Activated CD8-positive, alpha-beta memory T cell treated with anti-CD3 and anti-CD28 coated beads for 24 hours (primary cell): ENCODE measurements at regions not wholly inside any gene's neighbourhood (a gene's known extent, or its start where the extent isn't known, plus 50 kb on each side); places are given as distances from the start of the nearest gene placed in this dataset.

Source experiments
- DNase-seq: peaks from one replicate; pipeline ENCODE4 v3.0.0-alpha.2; 2020

DNA sequence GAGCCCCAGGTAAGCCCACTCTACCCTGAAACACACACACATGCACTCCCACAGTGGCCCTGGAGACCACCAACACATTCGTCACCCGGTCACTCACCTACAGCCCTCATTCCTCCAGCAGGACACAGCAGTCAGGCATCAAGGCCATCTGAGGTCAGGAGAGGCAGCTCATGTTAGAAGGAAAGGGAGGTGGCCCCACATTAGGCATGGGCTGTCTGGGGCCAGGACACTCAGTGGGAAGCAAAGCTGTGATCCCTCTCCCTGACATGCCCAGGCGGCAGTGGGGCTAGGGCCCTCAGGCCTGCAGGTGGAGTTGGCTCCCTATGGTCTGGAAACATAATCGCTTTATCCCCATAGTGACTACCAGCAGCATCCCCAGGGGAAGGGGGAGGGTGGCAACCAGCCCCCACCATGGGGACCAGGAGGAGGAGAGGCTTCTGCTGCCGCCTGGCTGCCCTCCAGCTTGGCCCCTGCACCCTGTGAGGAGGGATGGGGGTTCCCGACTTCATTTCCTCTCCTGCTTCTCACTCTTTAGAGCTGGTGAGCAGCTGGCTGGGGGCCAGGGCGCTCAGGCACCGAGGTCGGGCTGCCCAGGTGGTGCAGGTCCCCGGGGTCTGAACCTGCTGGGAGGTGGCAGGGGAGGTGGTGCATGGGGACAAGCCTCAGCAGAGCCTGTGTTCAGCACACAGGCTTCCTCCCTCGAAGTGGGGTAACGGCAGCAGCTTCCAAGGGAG, 76.6 kb upstream of the CST7 start:
- DNase-seq = no peak

DNA sequence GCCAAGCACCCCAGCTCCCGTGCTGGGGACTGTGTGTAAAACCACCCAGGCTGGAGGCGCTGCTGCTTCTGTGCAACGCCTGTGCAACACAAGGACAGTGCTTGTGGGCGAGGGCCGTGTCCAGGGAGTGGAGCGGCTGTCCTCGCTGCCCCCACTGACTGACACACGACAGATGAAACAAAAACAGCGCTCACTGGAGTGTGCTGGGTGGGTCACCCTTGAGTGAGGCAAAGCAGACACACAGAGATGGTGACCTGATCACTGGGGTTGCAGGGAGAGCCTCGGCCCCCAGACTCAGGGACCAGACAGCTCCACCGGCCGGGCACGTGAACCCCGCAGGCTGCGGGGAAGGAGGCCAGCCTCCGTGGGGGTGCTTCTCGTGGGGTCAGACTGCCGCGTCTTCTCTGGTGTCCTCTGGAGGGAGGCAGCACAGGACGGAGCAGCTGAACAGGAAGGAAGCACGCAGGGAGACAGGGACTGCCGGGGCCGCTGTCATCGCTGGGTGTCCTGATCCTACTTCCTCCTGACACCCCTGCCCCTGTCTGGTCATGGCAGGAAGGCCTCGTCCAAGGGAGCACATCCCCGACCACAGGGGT, 75.9 kb upstream of the CST7 start:
- no peak for DNase-seq

DNA sequence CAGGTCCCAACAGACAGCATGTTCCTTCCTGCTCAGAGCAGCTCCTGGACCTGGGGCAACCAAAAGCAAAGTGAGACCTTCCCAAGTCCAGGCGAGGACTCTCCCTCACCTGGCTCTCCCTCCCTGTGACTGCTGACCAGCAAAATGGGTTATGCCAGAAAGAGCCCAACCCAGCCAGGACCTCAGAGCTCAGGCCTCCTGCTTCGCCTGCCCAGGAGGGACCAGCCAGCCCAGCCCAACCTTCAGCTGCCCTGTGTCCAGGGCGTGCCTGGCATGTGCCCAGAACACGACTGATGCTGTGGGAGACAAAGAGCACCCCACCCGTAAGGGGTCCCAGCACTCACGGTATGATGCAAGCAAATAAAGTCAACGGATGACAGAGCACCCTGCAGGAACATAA, 74.0 kb upstream of the CST7 start:
- no peak for DNase-seq

DNA sequence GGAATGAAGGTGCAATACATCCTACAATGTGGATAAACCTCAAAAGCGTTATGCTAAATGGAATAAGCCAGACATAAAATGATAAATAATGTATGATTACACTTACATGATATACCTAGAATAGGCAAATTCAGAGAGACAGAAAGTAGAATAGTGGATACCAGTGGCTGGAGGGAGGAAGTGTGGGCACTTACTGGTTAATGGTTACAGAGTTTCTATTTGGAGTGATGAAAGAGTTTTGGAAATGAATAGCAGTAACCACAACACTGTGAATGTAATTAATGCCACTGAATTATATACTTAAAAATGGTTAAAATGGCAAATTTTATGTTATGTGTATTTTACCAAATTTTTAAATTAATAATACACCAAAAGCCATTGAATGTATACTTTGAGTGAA, 71.4 kb upstream of the CST7 start:
- no peak for DNase-seq

DNA sequence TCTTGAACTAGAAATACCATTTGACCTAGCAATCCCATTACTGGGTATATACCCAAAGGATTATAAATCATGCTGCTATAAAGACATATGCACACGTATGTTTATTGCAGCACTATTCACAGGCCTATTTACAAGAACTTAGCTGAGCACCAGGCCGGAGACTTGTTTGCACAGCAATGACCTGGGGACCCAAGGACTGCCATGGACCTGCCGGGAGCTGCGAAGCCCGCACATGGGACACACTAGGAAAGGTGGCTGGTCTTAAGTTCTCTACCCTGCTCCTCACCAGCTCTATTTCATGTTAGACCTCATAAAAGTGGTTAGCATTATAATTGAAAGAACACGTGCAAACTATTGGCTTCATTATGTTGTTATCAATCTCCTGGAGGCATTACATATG, 70.4 kb upstream of the CST7 start:
- DNase-seq = no peak

DNA sequence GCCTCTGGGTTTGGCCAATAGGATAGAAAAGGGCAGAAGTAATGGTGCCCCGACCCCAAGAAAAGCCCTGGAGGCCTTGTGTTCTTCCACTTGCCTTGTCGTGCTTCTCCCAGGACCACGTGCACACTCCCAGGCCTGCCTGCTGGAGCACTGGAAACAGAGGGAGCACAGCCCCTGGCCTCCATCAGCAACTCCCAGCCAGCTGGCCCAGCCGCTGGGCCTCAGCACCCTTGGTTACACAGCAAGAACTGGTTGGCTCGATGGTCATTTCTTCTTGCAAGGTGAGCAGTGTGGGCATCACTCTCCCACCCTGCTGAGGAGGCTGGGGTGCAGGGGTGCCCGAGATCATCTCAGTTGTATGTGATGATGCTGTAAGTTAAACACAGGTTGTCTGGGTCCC, 69.2 kb upstream of the CST7 start:
- DNase-seq = no peak

DNA sequence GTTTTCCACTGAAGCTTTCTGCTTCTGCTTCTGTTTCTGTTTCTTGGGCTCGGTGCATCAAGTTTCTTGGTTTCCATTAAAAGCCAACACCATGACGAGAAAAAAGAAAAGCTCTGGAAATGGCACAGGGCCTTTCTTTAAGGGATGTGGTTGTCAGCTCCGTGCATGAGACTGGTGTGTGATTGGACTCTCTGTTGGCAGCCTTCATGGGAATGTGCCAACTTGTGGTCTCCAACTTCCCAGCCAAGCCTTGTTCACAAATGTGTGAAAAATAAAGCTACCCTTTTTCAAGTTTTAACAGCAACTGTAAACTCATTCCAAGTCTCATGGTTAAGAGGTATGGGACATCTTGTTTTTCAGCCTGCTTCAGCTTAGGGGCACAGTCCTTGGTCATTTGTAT, 68.7 kb upstream of the CST7 start:
- DNase-seq = no peak

DNA sequence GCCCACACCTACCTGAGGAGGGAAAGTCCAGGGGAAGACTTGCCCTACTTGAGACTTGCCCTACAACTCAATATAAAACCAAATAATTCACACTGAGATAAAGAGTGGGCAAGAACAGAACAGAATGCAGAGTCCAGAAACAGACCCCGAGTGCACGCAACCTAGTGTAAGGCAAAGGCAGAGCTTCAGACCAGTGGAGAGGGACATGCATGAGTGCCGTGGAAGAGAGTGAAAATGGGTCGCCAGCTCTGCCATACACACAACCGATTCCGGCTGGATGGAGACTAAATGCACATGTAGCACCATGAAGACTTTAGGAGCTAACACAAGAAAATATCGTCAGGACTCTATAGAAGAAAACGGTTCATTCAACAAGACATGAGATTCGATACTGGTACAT, 58.8 kb upstream of the CST7 start:
- no peak for DNase-seq

DNA sequence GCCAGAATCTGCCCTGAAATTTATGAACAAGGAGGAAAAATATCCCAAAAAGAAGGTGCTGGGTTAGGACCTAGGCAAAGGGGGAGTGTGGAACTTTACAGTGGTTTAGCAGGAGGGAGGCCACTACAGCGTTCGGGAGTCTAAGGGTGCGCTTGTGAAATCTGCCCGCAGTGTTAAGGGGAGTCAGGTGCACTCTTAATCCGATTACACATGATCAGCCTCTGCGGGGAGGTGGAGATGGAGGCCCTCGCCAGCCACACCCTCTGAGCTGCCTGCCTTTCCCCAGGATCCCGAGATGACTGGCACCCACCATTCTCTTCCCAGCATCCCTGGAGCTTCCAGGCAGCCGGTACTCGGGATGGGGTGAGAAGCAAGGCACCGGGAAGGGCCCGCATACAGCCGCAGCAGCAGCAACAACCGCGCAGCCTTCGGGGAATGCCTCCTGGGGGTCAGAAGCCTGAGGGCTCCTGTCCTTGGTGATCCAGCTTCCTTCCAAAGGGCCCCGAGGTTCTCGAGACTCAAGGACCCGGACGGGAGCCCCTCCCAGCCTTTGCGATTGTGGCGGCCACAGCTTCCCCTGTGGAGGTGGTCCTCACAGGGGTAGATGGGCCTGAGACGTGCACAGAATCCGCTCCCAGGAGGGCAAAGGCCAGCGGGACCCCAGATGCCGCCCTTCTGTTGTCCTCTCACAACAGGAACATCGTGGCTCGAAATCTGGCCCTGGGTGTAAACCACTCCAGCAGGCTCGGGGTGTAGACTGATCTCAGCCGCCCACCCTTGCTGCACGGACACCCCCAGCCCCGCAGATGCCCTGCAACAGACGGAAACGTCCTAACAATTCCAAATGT, 57.3 kb upstream of the CST7 start:
- peak; percentile 40 for DNase-seq

DNA sequence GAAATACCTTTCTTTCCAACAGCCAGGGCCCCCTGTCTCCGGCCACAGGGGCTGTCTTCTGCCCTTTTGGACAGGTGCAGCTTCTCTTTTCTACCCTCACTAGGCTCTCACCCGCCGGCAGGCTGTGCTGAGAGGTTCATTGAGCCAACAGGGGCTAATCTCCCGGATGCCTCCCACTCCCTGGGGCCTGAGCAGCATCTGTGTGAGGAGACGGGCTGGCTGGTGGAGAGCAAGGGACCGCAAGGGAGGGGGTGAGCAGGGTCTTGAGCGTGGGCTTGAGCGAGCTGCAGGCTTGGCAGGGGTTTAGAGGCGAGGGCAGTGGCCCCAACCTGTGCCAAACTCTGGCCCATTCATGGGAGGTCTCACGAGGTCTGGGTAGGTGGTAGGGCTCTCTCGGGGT, 56.5 kb upstream of the CST7 start:
- DNase-seq = peak; percentile 35

DNA sequence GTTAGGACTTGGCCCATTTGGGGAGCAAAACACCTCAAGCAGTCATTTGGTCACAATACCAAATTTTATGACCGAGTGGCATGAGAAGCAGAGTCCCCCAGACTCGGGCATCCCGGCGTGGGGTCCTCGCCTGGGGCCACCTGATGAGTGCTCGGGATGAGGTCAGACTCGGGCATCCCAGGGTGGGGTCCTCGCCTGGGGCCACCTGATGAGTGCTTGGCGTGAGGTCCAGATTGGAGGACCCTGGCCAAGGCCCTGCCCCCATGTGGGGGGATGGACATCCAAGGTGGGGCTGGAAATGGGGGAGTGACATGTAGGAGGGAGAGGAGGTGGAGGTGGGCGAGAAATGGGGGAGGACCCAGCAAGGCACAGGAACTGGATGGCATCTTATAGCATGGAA, 56.1 kb upstream of the CST7 start:
- DNase-seq = no peak

DNA sequence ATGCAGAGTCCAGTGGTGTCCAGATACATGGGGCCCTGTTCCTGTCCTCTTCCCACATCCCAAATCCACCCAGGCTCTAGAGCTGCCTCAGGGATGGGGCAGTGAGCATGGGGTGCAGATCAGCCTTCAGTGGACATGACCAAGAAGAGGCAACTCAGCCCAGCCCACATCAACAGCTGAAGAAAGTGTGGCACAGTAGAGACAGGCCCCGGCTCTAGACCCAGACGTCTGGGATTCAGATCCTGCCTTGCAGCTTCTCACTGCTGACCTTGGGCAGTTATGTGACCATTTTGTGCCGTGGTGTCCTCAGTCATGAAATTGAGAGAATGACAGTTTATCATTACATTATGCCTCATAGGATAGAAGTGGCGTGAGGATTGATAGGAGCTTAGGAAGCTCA, 54.6 kb upstream of the CST7 start:
- peak; percentile 21 for DNase-seq

DNA sequence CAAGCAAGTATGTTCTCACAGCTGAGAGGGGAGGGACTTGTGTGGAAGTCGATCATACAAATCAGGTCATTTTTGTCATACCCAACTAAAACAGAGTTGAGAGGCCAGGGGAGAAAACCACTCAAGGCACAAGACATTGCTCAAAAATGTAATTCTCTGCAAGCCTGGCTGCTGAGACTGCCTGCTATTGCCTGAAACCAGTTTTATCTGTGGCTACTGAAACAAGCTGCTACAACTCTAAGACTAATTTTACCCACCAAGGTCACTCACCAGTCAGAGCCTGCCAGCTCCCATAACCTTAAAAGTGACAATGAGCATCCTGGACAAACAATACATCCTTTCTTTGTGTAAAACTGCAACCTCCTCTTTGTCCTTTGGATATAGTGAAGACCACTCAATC, 54.1 kb upstream of the CST7 start:
- no peak for DNase-seq

DNA sequence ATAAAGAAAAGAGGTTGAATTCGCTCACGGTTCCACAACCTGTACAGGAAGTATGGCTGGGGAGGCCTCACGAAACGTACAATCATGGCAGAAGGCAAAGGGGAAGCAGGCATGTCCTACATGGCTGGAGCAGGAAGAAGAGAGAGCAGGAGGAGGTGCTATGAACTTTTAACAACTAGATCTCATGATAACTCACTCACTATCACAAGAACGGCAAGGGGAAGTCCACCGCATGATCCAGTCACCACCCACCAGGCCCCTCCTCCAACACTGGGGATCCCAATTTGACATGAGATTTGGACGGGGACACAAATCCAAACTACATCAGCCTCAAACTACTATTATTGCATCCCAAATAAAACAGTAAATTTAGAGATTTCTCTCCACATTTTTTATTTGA, 53.6 kb upstream of the CST7 start:
- no peak for DNase-seq

DNA sequence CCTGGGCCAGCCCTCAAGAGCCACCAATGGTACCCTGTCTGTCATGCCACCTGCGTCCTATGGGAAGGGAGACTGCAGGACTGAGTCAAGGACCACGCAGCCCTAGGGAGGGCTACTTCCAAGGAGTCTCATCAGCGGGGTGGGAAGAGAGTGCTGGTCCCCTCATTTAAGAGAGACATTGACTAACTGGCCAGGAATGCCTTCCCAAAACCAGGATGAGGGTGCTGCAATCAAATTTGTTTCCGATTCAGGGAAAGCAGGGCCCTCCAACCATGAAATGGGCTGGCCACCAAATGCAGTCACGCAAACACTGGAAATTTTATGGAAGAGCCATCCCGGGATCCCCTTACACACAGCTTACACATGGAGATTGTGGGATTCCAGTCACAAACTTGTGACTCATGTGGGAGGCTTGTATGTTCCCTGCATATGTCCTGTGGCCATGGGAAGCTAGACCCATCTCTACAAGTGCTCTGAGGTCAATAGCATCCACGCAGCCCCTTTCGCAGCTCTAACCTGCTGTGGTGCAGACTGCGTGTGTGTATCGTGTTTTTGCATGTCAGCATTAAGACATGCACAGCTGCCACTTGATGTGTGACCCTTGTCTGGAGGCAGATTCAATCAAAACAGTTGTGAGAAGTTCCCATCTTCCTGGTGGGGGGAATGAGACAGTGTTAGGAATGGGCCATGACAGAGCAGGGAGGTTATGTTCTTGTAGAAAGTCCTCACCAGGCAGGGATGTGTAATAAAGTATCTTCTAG, 53.0 kb upstream of the CST7 start:
- DNase-seq = peak; percentile 30

DNA sequence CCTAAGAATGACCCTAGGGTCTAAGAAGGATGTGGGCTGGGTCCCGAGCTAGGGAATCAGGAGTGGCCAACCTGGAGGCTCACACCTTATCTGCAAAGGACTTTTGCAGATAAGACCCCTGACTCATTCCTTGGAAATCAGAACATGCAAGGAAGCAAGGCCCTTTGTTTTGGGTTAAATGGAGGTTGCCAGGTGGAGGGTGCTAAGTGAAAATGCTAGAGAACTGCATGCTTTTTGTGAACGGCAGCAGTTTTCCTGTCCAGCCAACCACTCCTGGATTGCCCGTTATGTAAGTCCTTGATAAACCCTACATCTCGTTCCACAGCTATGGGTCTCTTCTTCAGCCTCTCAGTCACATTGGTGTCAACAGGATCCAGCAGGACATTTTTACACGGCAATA, 52.1 kb upstream of the CST7 start:
- DNase-seq = no peak

DNA sequence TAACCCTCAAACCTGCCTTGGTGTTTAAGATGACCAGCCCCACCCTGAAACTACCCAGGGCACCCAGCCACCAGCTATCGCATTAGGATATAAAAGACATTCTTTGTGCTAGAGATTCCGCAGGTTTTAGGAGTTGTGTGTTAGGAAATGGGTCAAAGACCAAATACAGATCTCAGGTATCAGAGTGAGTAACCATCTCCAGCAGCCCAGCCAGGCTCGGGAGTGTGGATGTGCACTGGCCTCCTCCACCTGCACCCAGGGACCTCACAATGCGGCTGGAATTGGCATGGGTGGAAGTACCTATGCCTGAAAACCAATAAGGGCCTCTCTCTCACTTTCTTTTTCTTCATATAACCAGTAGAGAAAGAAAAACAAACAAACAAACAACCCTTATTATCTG, 51.1 kb upstream of the CST7 start:
- DNase-seq = no peak

DNA sequence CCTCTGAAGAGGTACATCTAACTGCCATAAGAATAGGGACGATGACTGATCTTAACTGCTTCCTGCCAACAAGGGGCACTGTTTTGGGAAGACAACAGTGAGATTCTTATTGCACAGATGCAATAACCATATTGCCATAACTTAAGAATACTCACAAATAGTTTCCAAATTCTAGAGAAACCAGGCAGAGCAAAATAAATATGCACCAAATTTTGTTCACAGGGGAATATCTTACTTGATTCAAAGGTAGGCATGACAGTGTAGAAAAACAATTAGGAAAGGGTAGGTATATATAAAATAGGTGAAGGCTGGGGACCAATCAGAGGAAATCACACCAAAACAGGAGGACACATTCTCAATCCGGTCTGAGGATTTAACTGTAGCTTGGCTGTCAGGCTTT, 49.9 kb upstream of the CST7 start:
- no peak for DNase-seq
